Upper lobe of right lung (tissue), 1 donor: ENCODE measurements at regions not wholly inside any gene's neighbourhood (a gene's known extent, or its start where the extent isn't known, plus 50 kb on each side); places are given as distances from the start of the nearest gene placed in this dataset.

Source experiments
- ATAC-seq: fragments of 200-7000 bp; cut with Tn5 transposase; one replicate; pipeline ENCODE4 v1.9.1; 2020; ENCODE audit warnings: mild to moderate bottlenecking, moderate library complexity
- DNase-seq: peaks from one replicate; pipeline ENCODE4 v3.0.0-alpha.2; 2020
- H3K27ac ChIP-seq: fragments of 200-600 bp; one replicate; pipeline ENCODE4 v1.8.0; 2022
- H3K27me3 ChIP-seq: fragments of 200-600 bp; one replicate; pipeline ENCODE4 v1.8.0; 2022; ENCODE audit warnings: mild to moderate bottlenecking
- H3K36me3 ChIP-seq: fragments of 200-600 bp; one replicate; pipeline ENCODE4 v1.8.0; 2022
- H3K4me1 ChIP-seq: fragments of 200-600 bp; one replicate; pipeline ENCODE4 v1.8.0; 2022
- H3K4me3 ChIP-seq: fragments of 200-600 bp; one replicate; pipeline ENCODE4 v1.8.0; 2022; ENCODE audit warnings: mild to moderate bottlenecking
- H3K9me3 ChIP-seq: fragments of 200-600 bp; one replicate; pipeline ENCODE4 v1.8.0; 2022
- intact Hi-C: fragments of 100-400 bp; cut with DNase I; formaldehyde crosslinking; loops from one replicate; pipeline ENCODE4 v1.11.0; 2022
- TF ChIP-seq, protein P1 (sequence below): fragments of 200-600 bp; IDR thresholded peaks from one replicate; pipeline ENCODE4 v1.8.0; 2022; ENCODE audit warnings: antibody characterized with exemption
- donor health status: DM: no; HTN: yes; CAD: no; lungs with severe emphysema.

DNA sequence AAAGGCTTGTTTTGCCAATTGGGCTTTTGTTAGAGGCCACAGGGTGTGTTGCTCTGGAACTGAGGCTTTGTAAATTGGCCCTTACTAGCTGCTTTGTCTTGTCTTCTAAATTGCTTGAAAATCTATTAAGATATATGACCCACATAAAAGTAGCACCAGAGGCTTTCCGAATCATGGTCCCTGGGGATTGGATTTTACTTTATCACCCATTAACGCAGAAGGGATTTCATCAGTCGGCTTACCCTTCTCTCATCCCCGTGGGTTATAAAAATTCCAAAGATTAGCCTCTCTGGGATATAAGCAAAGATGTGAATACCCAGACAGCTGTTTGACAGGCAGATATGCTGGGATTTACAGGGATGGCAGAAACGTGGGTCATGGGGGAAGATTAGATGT is 98.3 kb upstream of the CHL1 start:
- intact Hi-C loops: no loop called here

DNA sequence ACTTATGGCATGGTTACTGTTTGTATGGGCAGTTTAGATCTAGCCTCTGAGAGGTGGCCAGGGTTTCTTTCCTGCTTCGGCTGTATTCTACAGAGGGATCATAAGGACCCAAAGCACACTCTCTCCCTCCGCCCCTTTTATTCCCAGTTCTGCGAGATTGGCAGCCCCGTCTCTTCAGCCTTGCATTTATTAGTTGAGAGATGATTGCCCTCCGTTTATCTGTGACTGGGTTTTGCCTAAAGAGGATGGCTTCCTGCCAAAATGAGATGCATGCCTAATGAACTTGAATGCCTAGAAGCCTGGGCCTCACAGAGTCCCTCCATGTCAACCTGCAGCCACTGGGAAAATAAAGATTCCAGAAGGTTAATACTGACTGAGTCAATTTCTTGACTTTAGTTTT is 97.1 kb upstream of the CHL1 start:
- H3K27me3 ChIP-seq: no peaks in the 10 kb centered on the region
- H3K4me1 ChIP-seq: no peaks in the 10 kb centered on the region
- ATAC-seq (no peak), DNase-seq (no peak)
- TF ChIP-seq, protein P1, sequence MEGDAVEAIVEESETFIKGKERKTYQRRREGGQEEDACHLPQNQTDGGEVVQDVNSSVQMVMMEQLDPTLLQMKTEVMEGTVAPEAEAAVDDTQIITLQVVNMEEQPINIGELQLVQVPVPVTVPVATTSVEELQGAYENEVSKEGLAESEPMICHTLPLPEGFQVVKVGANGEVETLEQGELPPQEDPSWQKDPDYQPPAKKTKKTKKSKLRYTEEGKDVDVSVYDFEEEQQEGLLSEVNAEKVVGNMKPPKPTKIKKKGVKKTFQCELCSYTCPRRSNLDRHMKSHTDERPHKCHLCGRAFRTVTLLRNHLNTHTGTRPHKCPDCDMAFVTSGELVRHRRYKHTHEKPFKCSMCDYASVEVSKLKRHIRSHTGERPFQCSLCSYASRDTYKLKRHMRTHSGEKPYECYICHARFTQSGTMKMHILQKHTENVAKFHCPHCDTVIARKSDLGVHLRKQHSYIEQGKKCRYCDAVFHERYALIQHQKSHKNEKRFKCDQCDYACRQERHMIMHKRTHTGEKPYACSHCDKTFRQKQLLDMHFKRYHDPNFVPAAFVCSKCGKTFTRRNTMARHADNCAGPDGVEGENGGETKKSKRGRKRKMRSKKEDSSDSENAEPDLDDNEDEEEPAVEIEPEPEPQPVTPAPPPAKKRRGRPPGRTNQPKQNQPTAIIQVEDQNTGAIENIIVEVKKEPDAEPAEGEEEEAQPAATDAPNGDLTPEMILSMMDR: no peak
- intact Hi-C loops: no loop called here
- no peaks in the 10 kb centered on the region for H3K36me3 ChIP-seq
- no peaks in the 10 kb centered on the region for H3K9me3 ChIP-seq
- H3K27ac ChIP-seq: no peak overlapping the region
- H3K4me3 ChIP-seq: no peak overlapping the region

More for the DNA sequence above, 98.3 kb upstream of the CHL1 start:
- TF ChIP-seq, protein P1: no peak
- H3K36me3 ChIP-seq: no peaks in the 10 kb centered on the region
- H3K27me3 ChIP-seq: no peaks in the 10 kb centered on the region
- H3K4me1 ChIP-seq: no peaks in the 10 kb centered on the region
- ATAC-seq (no peak), DNase-seq (no peak)
- no peaks in the 10 kb centered on the region for H3K9me3 ChIP-seq
- H3K4me3 ChIP-seq: no peak overlapping the region
- no peak overlapping the region for H3K27ac ChIP-seq

DNA sequence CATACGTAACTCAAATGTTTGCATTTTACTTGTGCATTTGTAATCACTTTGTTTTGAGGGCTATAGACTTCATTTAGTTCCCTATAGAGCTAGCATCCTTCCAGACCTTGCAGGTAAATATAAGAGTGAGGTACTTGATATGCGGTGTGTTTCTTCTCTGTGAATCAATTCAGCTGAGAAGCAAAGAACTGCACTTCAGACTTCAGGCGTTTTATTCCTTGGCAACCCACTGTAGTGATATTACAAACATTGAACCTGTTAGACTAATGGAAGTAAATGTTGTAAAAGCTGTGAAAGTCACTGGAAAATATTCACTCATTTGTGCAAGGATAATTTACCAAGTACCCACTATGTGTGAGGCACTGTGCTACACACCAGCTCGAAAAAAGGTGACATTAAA is 94.1 kb upstream of the CHL1 start:
- DNase-seq (no peak), ATAC-seq (no peak)
- Histone ChIP-seq H3K4me3 (no peak overlapping the region), H3K27me3 (no peaks in the 10 kb centered on the region), H3K4me1 (no peaks in the 10 kb centered on the region), H3K27ac (no peak overlapping the region), H3K36me3 (no peaks in the 10 kb centered on the region), H3K9me3 (no peaks in the 10 kb centered on the region)
- intact Hi-C loops: no loop called here
- TF ChIP-seq, protein P1: no peak

DNA sequence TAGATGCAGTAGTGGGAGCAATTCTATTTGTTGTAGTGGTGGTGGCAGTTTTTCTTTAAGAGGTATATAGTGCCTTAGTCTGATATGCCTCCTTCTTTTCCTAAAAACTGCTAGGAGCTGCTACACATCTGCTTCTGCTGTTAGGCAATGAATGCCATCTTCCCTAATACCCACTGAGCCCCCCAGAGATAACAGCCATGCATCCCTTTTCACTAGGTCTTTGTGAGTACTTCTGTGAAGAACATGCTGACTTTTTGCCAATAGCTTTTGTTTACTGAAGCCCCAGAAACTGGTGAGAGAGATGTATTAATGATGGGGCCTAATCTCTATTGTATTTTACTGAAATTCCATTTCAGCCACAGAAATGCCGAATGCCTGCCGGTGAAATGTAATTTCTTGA is 92.6 kb upstream of the CHL1 start:
- no peak for DNase-seq
- TF ChIP-seq, protein P1: no peak
- H3K27ac ChIP-seq: no peak overlapping the region
- H3K27me3 ChIP-seq: no peaks in the 10 kb centered on the region
- no peak for ATAC-seq
- H3K4me1 ChIP-seq: no peaks in the 10 kb centered on the region
- intact Hi-C loops: no loop called here
- no peak overlapping the region for H3K4me3 ChIP-seq
- no peaks in the 10 kb centered on the region for H3K36me3 ChIP-seq
- H3K9me3 ChIP-seq: no peaks in the 10 kb centered on the region

DNA sequence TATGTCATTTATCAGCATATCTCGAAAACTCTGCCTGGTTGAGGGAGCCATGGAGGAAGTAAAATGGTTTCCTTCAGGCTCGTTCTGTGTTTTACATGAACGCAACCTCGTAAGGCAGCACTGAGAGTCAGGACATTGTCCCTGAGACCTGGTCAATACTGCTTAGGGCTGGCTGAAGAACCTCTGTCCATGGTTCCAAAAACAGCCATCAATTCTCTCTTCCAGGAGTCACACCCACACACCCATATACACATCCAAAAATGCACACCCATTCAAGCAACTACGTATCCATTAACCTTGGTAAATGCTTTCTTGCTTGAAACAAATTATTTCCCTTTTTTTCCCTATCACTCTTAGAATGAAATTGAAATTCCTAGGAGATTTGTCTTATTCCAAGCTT is 91.0 kb upstream of the CHL1 start:
- H3K4me3 ChIP-seq: no peak overlapping the region
- no peak for ATAC-seq
- H3K27ac ChIP-seq: no peak overlapping the region
- TF ChIP-seq, protein P1: no peak
- no peaks in the 10 kb centered on the region for H3K36me3 ChIP-seq
- H3K4me1 ChIP-seq: no peaks in the 10 kb centered on the region
- H3K9me3 ChIP-seq: no peaks in the 10 kb centered on the region
- DNase-seq: no peak
- no peaks in the 10 kb centered on the region for H3K27me3 ChIP-seq
- intact Hi-C loops: no loop called here

DNA sequence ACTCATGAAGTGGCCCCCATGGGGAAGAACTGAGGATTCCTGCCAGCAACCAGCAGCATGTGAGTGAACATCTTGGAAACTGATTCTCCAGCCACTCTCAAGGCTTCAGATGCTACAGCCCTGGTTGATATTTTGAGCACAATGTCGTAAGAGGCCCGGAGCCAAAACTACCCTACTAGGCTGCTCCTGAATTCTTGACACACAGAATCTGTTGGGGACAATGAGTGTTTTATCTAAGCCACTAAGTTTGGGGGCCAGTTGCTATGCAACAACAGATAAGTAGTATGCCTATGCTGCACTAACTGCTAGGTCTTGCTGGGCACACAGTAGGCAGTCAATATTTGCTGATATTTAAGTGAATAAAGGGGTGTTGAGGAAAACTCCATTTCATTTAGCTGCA is 89.9 kb upstream of the CHL1 start:
- ATAC-seq (no peak), DNase-seq (no peak)
- intact Hi-C loops: no loop called here
- H3K4me1 ChIP-seq: no peaks in the 10 kb centered on the region
- H3K27me3 ChIP-seq: no peaks in the 10 kb centered on the region
- H3K27ac ChIP-seq: no peak overlapping the region
- H3K9me3 ChIP-seq: no peaks in the 10 kb centered on the region
- TF ChIP-seq, protein P1: no peak
- H3K4me3 ChIP-seq: no peak overlapping the region
- no peaks in the 10 kb centered on the region for H3K36me3 ChIP-seq
